PC-3 (cell line): ENCODE measurements at regions not wholly inside any gene's neighbourhood (a gene's known extent, or its start where the extent isn't known, plus 50 kb on each side); places are given as distances from the start of the nearest gene placed in this dataset.

Experiments used
- ATAC-seq: fragments of 200-7000 bp; cut with Tn5 transposase; 2 replicates; pipeline ENCODE4 v1.9.1; 2020; ENCODE audit warnings: mild to moderate bottlenecking, moderate library complexity
- BruUV-seq: library from RNA; stranded (reverse); fragments of 400-500 nt; replicated peaks from 2 replicates; lab custom pipeline; 2021; lab: Mats Ljungman, UMichigan
- CTCF ChIA-PET: fragments of 300-600 bp; sonication (Branson Sonifier 250); formaldehyde crosslinking; loops from one replicate; lab custom pipeline; 2022; ENCODE audit warnings: antibody characterized with exemption; lab: Charles Lee
- POLR2A ChIA-PET: fragments of 300-600 bp; sonication (Branson Sonifier 250); formaldehyde crosslinking; loops from one replicate; lab custom pipeline; 2022; ENCODE audit warnings: antibody characterized with exemption; ENCODE audit not compliant: unreplicated experiment; lab: Charles Lee
- DNase-seq: peaks from one replicate; pipeline ENCODE4 v3.0.0-alpha.2; 2015
- H2AFZ ChIP-seq: fragments of 300-600 bp; sonication (generic); 2 replicates; pipeline ENCODE4 v1.6.0; 2016; ENCODE audit warnings: antibody characterized with exemption, low read length
- H3F3A ChIP-seq: fragments of 300-600 bp; sonication (generic); one replicate; pipeline ENCODE4 v1.6.0; 2017; ENCODE audit warnings: antibody characterized with exemption, low read length, control low read depth, mild to moderate bottlenecking; ENCODE audit not compliant: unreplicated experiment
- H3K27ac ChIP-seq: fragments of 300-600 bp; sonication (generic); 2 replicates; pipeline ENCODE4 v1.5.1; 2016; ENCODE audit warnings: mild to moderate bottlenecking, low read length
- H3K27me3 ChIP-seq: fragments of 300-600 bp; sonication (generic); 2 replicates; pipeline ENCODE4 v1.6.1; 2016; ENCODE audit warnings: low read length, mixed read lengths
- H3K36me3 ChIP-seq: fragments of 300-600 bp; sonication (generic); 2 replicates; pipeline ENCODE4 v1.6.1; 2016; ENCODE audit warnings: low read depth, mixed run types, low read length, mixed read lengths
- H3K4me1 ChIP-seq: fragments of 300-600 bp; sonication (generic); 2 replicates; pipeline ENCODE4 v1.5.1; 2016; ENCODE audit warnings: low read length; ENCODE audit not compliant: insufficient read depth
- H3K4me2 ChIP-seq: fragments of 300-600 bp; sonication (generic); 2 replicates; pipeline ENCODE4 v1.6.0; 2016; ENCODE audit warnings: low read length
- H3K4me3 ChIP-seq: fragments of 300-600 bp; sonication (generic); 2 replicates; pipeline ENCODE4 v1.5.1; 2016; ENCODE audit warnings: mild to moderate bottlenecking, low read length, mixed read lengths
- H3K79me2 ChIP-seq: fragments of 300-600 bp; sonication (generic); 2 replicates; pipeline ENCODE4 v1.6.1; 2017; ENCODE audit warnings: low read length, mixed read lengths
- H3K9ac ChIP-seq: fragments of 300-600 bp; sonication (generic); 2 replicates; pipeline ENCODE4 v1.6.0; 2016; ENCODE audit warnings: mild to moderate bottlenecking, low read length
- H3K9me2 ChIP-seq: fragments of 300-600 bp; sonication (generic); replicated peaks from 2 replicates; pipeline ENCODE4 v1.6.1; 2016; ENCODE audit warnings: mixed run types, low read length, mixed read lengths
- H3K9me3 ChIP-seq: fragments of 300-600 bp; sonication (generic); 2 replicates; pipeline ENCODE4 v1.6.1; 2016; ENCODE audit warnings: low read length, mixed read lengths
- H4K20me1 ChIP-seq: fragments of 300-600 bp; sonication (generic); 2 replicates; pipeline ENCODE4 v1.6.1; 2016; ENCODE audit warnings: low read length, mixed read lengths
- EZH2 ChIP-seq: fragments of 300-600 bp; sonication (generic); IDR thresholded peaks from one replicate; pipeline ENCODE4 v1.6.1; 2017; ENCODE audit warnings: antibody characterized with exemption, mild to moderate bottlenecking, low read length; ENCODE audit not compliant: unreplicated experiment
- EZH2phosphoT487 ChIP-seq: fragments of 300-600 bp; sonication (generic); IDR thresholded peaks from 2 replicates; pipeline ENCODE4 v1.6.1; 2018; ENCODE audit warnings: mild to moderate bottlenecking, antibody characterized with exemption, low read length, borderline replicate concordance
- intact Hi-C: fragments of 100-400 bp; cut with micrococcal nuclease; formaldehyde crosslinking; loops from 2 replicates; pipeline ENCODE4 v1.9.0; 2023
- TF ChIP-seq, protein P1 (sequence below): fragments of 300-600 bp; sonication (generic); conservative IDR thresholded peaks from 2 replicates; pipeline ENCODE4 v1.5.1; 2017; ENCODE audit warnings: antibody characterized with exemption, low read depth, mild to moderate bottlenecking, low read length

DNA sequence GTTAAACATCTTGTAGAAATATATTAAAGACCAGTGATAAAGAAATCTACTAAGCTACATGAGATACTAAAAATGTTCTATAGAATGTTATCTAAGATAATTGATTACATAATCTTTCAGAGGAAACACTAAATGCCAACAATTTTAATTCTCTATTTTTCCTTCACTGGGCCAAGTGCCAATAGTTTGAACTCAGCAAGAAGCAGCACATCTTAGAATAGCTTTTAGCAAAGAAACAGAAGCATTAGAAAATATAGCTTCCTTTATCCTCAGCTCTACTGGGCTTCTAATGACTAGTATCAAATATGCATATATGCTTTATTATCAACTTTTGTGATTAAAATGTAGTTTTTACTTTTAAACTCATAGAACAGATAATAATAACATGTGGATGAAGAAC lies 461.4 kb upstream of the USP15 start:
- no peak overlapping the region for H3K4me3 ChIP-seq
- H3K36me3 ChIP-seq = no peaks in the 10 kb centered on the region
- H3K9me3 ChIP-seq = 0 out of 2 replicates have a peak, but pooled peaks cover 3% of the 10 kb centered on the region
- H4K20me1 ChIP-seq = no peaks in the 10 kb centered on the region
- DNase-seq = no peak
- H3K4me2 ChIP-seq = no peak overlapping the region
- H3K79me2 ChIP-seq = no peaks in the 10 kb centered on the region
- no peaks in the 10 kb centered on the region for H3K9me2 ChIP-seq
- H2AFZ ChIP-seq = no peak overlapping the region
- no peaks in the 10 kb centered on the region for H3F3A ChIP-seq
- TF ChIP-seq EZH2phosphoT487 = no peak
- TF ChIP-seq, protein P1, sequence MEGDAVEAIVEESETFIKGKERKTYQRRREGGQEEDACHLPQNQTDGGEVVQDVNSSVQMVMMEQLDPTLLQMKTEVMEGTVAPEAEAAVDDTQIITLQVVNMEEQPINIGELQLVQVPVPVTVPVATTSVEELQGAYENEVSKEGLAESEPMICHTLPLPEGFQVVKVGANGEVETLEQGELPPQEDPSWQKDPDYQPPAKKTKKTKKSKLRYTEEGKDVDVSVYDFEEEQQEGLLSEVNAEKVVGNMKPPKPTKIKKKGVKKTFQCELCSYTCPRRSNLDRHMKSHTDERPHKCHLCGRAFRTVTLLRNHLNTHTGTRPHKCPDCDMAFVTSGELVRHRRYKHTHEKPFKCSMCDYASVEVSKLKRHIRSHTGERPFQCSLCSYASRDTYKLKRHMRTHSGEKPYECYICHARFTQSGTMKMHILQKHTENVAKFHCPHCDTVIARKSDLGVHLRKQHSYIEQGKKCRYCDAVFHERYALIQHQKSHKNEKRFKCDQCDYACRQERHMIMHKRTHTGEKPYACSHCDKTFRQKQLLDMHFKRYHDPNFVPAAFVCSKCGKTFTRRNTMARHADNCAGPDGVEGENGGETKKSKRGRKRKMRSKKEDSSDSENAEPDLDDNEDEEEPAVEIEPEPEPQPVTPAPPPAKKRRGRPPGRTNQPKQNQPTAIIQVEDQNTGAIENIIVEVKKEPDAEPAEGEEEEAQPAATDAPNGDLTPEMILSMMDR = no peak
- no peak for TF ChIP-seq EZH2
- no peak for ATAC-seq
- BruUV-seq = no TSS peak
- H3K27me3 ChIP-seq = no peaks in the 10 kb centered on the region
- CTCF ChIA-PET = no interaction called here
- H3K4me1 ChIP-seq = no peaks in the 10 kb centered on the region
- H3K27ac ChIP-seq = no peak overlapping the region
- intact Hi-C loops = no loop called here
- no peak overlapping the region for H3K9ac ChIP-seq
- POLR2A ChIA-PET = no interaction called here

DNA sequence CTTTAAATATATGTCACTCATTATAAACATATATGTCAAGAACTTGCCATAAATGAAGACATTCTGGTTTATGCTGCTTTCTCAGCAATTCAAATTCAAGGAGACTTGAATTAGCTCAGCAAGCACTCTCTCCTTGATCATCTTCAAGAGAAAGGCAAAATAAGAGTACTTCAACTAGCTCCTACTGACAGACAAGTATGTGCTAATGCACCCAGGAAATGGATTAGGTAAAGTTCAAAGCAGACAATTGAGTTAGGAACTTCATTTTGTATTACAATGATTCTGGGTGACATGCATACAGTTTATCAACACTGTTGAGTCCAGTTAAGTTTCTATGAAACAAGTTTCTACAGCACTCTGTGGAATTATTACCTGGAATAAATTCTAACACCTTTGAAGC lies 455.9 kb upstream of the USP15 start:
- H3K36me3 ChIP-seq = no peaks in the 10 kb centered on the region
- H4K20me1 ChIP-seq = no peaks in the 10 kb centered on the region
- no peaks in the 10 kb centered on the region for H3K27me3 ChIP-seq
- H3K79me2 ChIP-seq = no peaks in the 10 kb centered on the region
- ChIA-PET CTCF (no interaction called here), POLR2A (no interaction called here)
- H3F3A ChIP-seq = no peaks in the 10 kb centered on the region
- no peaks in the 10 kb centered on the region for H3K9me2 ChIP-seq
- 0 out of 2 replicates have a peak, but pooled peaks cover 3% of the 10 kb centered on the region for H3K9me3 ChIP-seq
- intact Hi-C loops = no loop called here
- no peak overlapping the region for H3K27ac ChIP-seq
- no peak overlapping the region for H2AFZ ChIP-seq
- no peak overlapping the region for H3K4me3 ChIP-seq
- no peak overlapping the region for H3K4me2 ChIP-seq
- TF ChIP-seq EZH2 (no peak), EZH2phosphoT487 (no peak)
- TF ChIP-seq, protein P1 = no peak
- DNase-seq = no peak
- H3K9ac ChIP-seq = no peak overlapping the region
- no peak for ATAC-seq
- no TSS peak for BruUV-seq
- no peaks in the 10 kb centered on the region for H3K4me1 ChIP-seq

DNA sequence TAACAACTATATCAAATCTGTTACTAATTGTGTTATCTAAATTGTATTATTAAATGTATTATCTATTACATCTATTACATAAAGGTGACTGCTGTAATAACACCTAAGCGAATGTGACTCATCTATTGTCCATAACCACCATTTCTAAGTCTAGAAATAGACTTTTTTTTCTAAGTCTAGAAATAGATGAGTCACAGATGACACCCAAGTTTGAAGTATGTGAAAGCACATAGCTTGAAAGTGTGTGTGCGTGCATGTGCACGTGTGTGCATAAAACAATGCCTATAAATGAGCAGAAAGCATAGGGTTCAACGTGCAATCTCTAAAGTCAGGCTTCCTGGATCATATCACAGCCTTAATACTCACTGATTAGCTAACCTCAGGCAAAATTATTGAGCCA lies 451.3 kb upstream of the USP15 start:
- no peak for ATAC-seq

More for the DNA sequence above, 451.3 kb upstream of the USP15 start:
- no peaks in the 10 kb centered on the region for H3K9me3 ChIP-seq
- no peak overlapping the region for H3K4me2 ChIP-seq
- TF ChIP-seq EZH2phosphoT487 (no peak), EZH2 (no peak)
- TF ChIP-seq, protein P1 = no peak
- H3K9me2 ChIP-seq = no peaks in the 10 kb centered on the region
- intact Hi-C loops = no loop called here
- BruUV-seq = no TSS peak
- no peaks in the 10 kb centered on the region for H3F3A ChIP-seq
- no peaks in the 10 kb centered on the region for H3K79me2 ChIP-seq
- POLR2A ChIA-PET = no interaction called here
- H3K27ac ChIP-seq = no peak overlapping the region
- CTCF ChIA-PET = no interaction called here
- no peaks in the 10 kb centered on the region for H3K4me1 ChIP-seq
- H2AFZ ChIP-seq = no peak overlapping the region
- no peak overlapping the region for H3K4me3 ChIP-seq
- no peak overlapping the region for H3K9ac ChIP-seq
- peak; percentile 9 for DNase-seq
- no peaks in the 10 kb centered on the region for H4K20me1 ChIP-seq
- no peaks in the 10 kb centered on the region for H3K27me3 ChIP-seq
- no peaks in the 10 kb centered on the region for H3K36me3 ChIP-seq
